Naive thymus-derived CD4-positive, alpha-beta T cell (primary cell): ENCODE measurements at regions not wholly inside any gene's neighbourhood (a gene's known extent, or its start where the extent isn't known, plus 50 kb on each side); places are given as distances from the start of the nearest gene placed in this dataset.

Experiments used
- ATAC-seq: fragments of 150-1000 bp; cut with Tn5 transposase; 2 replicates; pipeline ENCODE4 v1.10.0; 2021; ENCODE audit warnings: mild to moderate bottlenecking, moderate library complexity
- CTCF ChIA-PET: fragments of 350-600 bp; sonication (Branson Sonifier 250); formaldehyde crosslinking; loops from one replicate; lab custom pipeline; 2021; ENCODE audit warnings: antibody characterized with exemption; lab: Charles Lee
- POLR2A ChIA-PET: fragments of 350-600 bp; sonication (Branson Sonifier 250); formaldehyde crosslinking; loops from one replicate; lab custom pipeline; 2021; ENCODE audit warnings: antibody characterized with exemption, inconsistent platforms; lab: Charles Lee
- DNase-seq, 9 donors: peaks; one replicate each; pipeline versions ENCODE4 v3.0.0 to v3.0.0-alpha.2; 2020 to 2022; ENCODE audit warnings: mixed read lengths in 1 of 9
- H3K27ac ChIP-seq: one replicate; pipeline ENCODE4 v1.7.0; 2013; ENCODE audit warnings: mild to moderate bottlenecking, low read depth, low read length, moderate library complexity
- H3K27me3 ChIP-seq, 2 donors: one replicate each; pipeline ENCODE4 v1.7.0; 2013; ENCODE audit warnings: low read length in 2 of 2, mild to moderate bottlenecking in 2 of 2, moderate library complexity in 2 of 2; ENCODE audit not compliant: control insufficient read depth in 2 of 2, insufficient read depth in 2 of 2
- H3K36me3 ChIP-seq, 3 experiments: 1 replicate in 2 of 3; 2 replicates in 1 of 3; pipeline ENCODE4 v1.7.0; 2013; ENCODE audit warnings: low read length in 3 of 3, mild to moderate bottlenecking in 3 of 3, moderate library complexity in 1 of 3; ENCODE audit not compliant: insufficient read depth in 3 of 3, control insufficient read depth in 2 of 3
- H3K4me1 ChIP-seq, 2 donors: one replicate each; pipeline ENCODE4 v1.7.0; 2013; ENCODE audit warnings: low read length in 2 of 2, mild to moderate bottlenecking in 2 of 2, moderate library complexity in 1 of 2; ENCODE audit not compliant: control insufficient read depth in 2 of 2, insufficient read depth in 2 of 2
- H3K4me3 ChIP-seq: 2 replicates; pipeline ENCODE4 v1.7.0; 2013; ENCODE audit warnings: mild to moderate bottlenecking, low read length
- H3K9me3 ChIP-seq, 3 experiments: 1 replicate in 2 of 3; 2 replicates in 1 of 3; pipeline ENCODE4 v1.7.0; 2013; ENCODE audit warnings: low read length in 3 of 3; ENCODE audit not compliant: control insufficient read depth in 2 of 3
- H3K27ac Mint-ChIP-seq, 9 donors: one replicate each; pipeline ENCODE4 v1.8.0; 2020 to 2022; ENCODE audit warnings: mixed read lengths in 9 of 9, mild to moderate bottlenecking in 8 of 9, moderate library complexity in 5 of 9, inconsistent platforms in 2 of 9
- H3K27me3 Mint-ChIP-seq, 5 donors: one replicate each; pipeline ENCODE4 v1.8.0; 2021 to 2022; ENCODE audit warnings: mixed read lengths in 5 of 5, mild to moderate bottlenecking in 1 of 5
- H3K36me3 Mint-ChIP-seq, 5 donors: one replicate each; pipeline ENCODE4 v1.8.0; 2020 to 2022; ENCODE audit warnings: mixed read lengths in 5 of 5, mild to moderate bottlenecking in 3 of 5, inconsistent platforms in 1 of 5
- H3K4me1 Mint-ChIP-seq, 7 donors: one replicate each; pipeline ENCODE4 v1.8.0; 2020 to 2022; ENCODE audit warnings: mixed read lengths in 7 of 7, mild to moderate bottlenecking in 3 of 7, inconsistent platforms in 1 of 7
- H3K4me3 Mint-ChIP-seq, 10 donors: one replicate each; pipeline ENCODE4 v1.8.0; 2020 to 2022; ENCODE audit warnings: mild to moderate bottlenecking in 10 of 10, mixed read lengths in 10 of 10, moderate library complexity in 6 of 10, inconsistent platforms in 2 of 10
- H3K9me3 Mint-ChIP-seq, 11 donors: one replicate each; pipeline ENCODE4 v1.8.0; 2020 to 2022; ENCODE audit warnings: mixed read lengths in 11 of 11, mild to moderate bottlenecking in 4 of 11, inconsistent platforms in 1 of 11, moderate library complexity in 1 of 11
- intact Hi-C, 2 donors: fragments of 100-400 bp; cut with micrococcal nuclease; formaldehyde crosslinking; loops; one replicate each; pipeline ENCODE4 v1.15.1; 2023

GRCh38 chr2:122884889-122885288, 1129.4 kb downstream of the TSN start:
- DNase-seq: no peak
- Histone ChIP-seq H3K36me3 (no peaks in the 10 kb centered on the region), H3K4me1 (no peaks in the 10 kb centered on the region), H3K27ac (no peak overlapping the region), H3K27me3 (no peaks in the 10 kb centered on the region), H3K9me3 (no peaks in the 10 kb centered on the region), H3K4me3 (no peak overlapping the region)
- Mint-ChIP-seq H3K27ac (no peak overlapping the region), H3K4me3 (no peak overlapping the region), H3K27me3 (no peaks in the 10 kb centered on the region), H3K36me3 (no peaks in the 10 kb centered on the region), H3K4me1 (no peaks in the 10 kb centered on the region), H3K9me3 (peaks cover 0 to 6% (median under 1%) of the 10 kb centered on the region in 11 donors)
- ATAC-seq: no peak
- intact Hi-C loops: loop anchor here in 1 of 2 donors (1.0 kb wide), 1 partner anchor 28 kb away; no protein-coding TSS in a partner anchor
- POLR2A ChIA-PET: no interaction called here
- CTCF ChIA-PET: no interaction called here

GRCh38 chr2:122885436-122885835, 1130.0 kb downstream of the TSN start:
- ChIA-PET POLR2A (no interaction called here), CTCF (no interaction called here)
- Histone ChIP-seq H3K27ac (no peak overlapping the region), H3K36me3 (no peaks in the 10 kb centered on the region), H3K4me1 (no peaks in the 10 kb centered on the region), H3K9me3 (no peaks in the 10 kb centered on the region), H3K27me3 (no peaks in the 10 kb centered on the region), H3K4me3 (no peak overlapping the region)
- intact Hi-C loops: loop anchor here in 1 of 2 donors (1.0 kb wide), 1 partner anchor 28 kb away; no protein-coding TSS in a partner anchor
- H3K4me3 Mint-ChIP-seq: no peak overlapping the region
- DNase-seq (no peak), ATAC-seq (no peak)
- H3K36me3 Mint-ChIP-seq: no peaks in the 10 kb centered on the region
- no peak overlapping the region for H3K27ac Mint-ChIP-seq
- H3K4me1 Mint-ChIP-seq: no peaks in the 10 kb centered on the region
- peaks cover 0 to 6% (median 3%) of the 10 kb centered on the region in 11 donors for H3K9me3 Mint-ChIP-seq
- no peaks in the 10 kb centered on the region for H3K27me3 Mint-ChIP-seq

- no peak overlapping the region for H3K27ac ChIP-seq
- no peaks in the 10 kb centered on the region for H3K36me3 ChIP-seq
- no peaks in the 10 kb centered on the region for H3K27me3 ChIP-seq
- Mint-ChIP-seq H3K36me3 (no peaks in the 10 kb centered on the region), H3K4me1 (no peaks in the 10 kb centered on the region), H3K27ac (no peak overlapping the region), H3K27me3 (no peaks in the 10 kb centered on the region), H3K4me3 (no peak overlapping the region), H3K9me3 (peaks cover 0 to 8% (median 1%) of the 10 kb centered on the region in 11 donors)
- POLR2A ChIA-PET: no interaction called here
- no peak for ATAC-seq
- H3K4me3 ChIP-seq: no peak overlapping the region
- H3K4me1 ChIP-seq: no peaks in the 10 kb centered on the region
- no peaks in the 10 kb centered on the region for H3K9me3 ChIP-seq
- no peak for DNase-seq
- intact Hi-C loops: no loop called here
- CTCF ChIA-PET: no interaction called here
These were observed 1131.2 kb downstream of the TSN start for GRCh38 chr2:122886479-122887145.

- no peaks in the 10 kb centered on the region for H3K27me3 ChIP-seq
- H3K4me1 ChIP-seq: no peaks in the 10 kb centered on the region
- peaks cover 0 to 3% (median 0%) of the 10 kb centered on the region in 3 experiments for H3K9me3 ChIP-seq
- intact Hi-C loops: no loop called here
- ChIA-PET POLR2A (no interaction called here), CTCF (no interaction called here)
- H3K4me3 ChIP-seq: no peak overlapping the region
- Mint-ChIP-seq H3K9me3 (peaks cover 0 to 24% (median 5%) of the 10 kb centered on the region in 11 donors), H3K27ac (no peak overlapping the region), H3K27me3 (no peaks in the 10 kb centered on the region), H3K4me1 (no peaks in the 10 kb centered on the region), H3K36me3 (no peaks in the 10 kb centered on the region), H3K4me3 (no peak overlapping the region)
- H3K27ac ChIP-seq: no peak overlapping the region
- H3K36me3 ChIP-seq: no peaks in the 10 kb centered on the region
- no peak for DNase-seq
- ATAC-seq: no peak
These were observed 1125.5 kb upstream of the CNTNAP5 start for GRCh38 chr2:122899614-122900013.

- no peaks in the 10 kb centered on the region for H3K27me3 ChIP-seq
- no peaks in the 10 kb centered on the region for H3K36me3 Mint-ChIP-seq
- no peaks in the 10 kb centered on the region for H3K4me1 ChIP-seq
- no peak overlapping the region for H3K27ac ChIP-seq
- POLR2A ChIA-PET: no interaction called here
- ATAC-seq (no peak), DNase-seq (no peak)
- H3K4me1 Mint-ChIP-seq: no peaks in the 10 kb centered on the region
- H3K9me3 ChIP-seq: no peaks in the 10 kb centered on the region
- H3K4me3 Mint-ChIP-seq: no peak overlapping the region
- H3K27me3 Mint-ChIP-seq: no peaks in the 10 kb centered on the region
- no peak overlapping the region for H3K27ac Mint-ChIP-seq
- no peak overlapping the region for H3K4me3 ChIP-seq
- peaks cover 0 to 10% (median 2%) of the 10 kb centered on the region in 11 donors for H3K9me3 Mint-ChIP-seq
- CTCF ChIA-PET: no interaction called here
- no peaks in the 10 kb centered on the region for H3K36me3 ChIP-seq
- intact Hi-C loops: no loop called here
These were observed 1119.7 kb upstream of the CNTNAP5 start for GRCh38 chr2:122905431-122905830.

- intact Hi-C loops: no loop called here
- Mint-ChIP-seq H3K4me3 (no peak overlapping the region), H3K4me1 (no peaks in the 10 kb centered on the region), H3K27ac (no peak overlapping the region), H3K9me3 (peaks cover 0 to 11% (median 4%) of the 10 kb centered on the region in 11 donors), H3K36me3 (no peaks in the 10 kb centered on the region), H3K27me3 (no peaks in the 10 kb centered on the region)
- Histone ChIP-seq H3K4me3 (no peak overlapping the region), H3K36me3 (no peaks in the 10 kb centered on the region), H3K27me3 (no peaks in the 10 kb centered on the region), H3K27ac (no peak overlapping the region), H3K4me1 (no peaks in the 10 kb centered on the region), H3K9me3 (no peaks in the 10 kb centered on the region)
- ATAC-seq: no peak
- DNase-seq: no peak
- ChIA-PET POLR2A (no interaction called here), CTCF (no interaction called here)
These were observed 1116.9 kb upstream of the CNTNAP5 start for GRCh38 chr2:122908159-122908558.

GRCh38 chr2:122927197-122927596, 1097.9 kb upstream of the CNTNAP5 start:
- Mint-ChIP-seq H3K4me3 (no peak overlapping the region), H3K27ac (no peak overlapping the region), H3K4me1 (no peaks in the 10 kb centered on the region), H3K36me3 (peaks cover 0 to 3% (median 0%) of the 10 kb centered on the region in 5 donors), H3K9me3 (peaks cover 0 to 48% (median 15%) of the 10 kb centered on the region in 11 donors), H3K27me3 (no peaks in the 10 kb centered on the region)
- no peak for ATAC-seq
- intact Hi-C loops: no loop called here
- no peaks in the 10 kb centered on the region for H3K36me3 ChIP-seq
- H3K27me3 ChIP-seq: no peaks in the 10 kb centered on the region
- H3K4me1 ChIP-seq: no peaks in the 10 kb centered on the region
- POLR2A ChIA-PET: no interaction called here
- H3K9me3 ChIP-seq: peaks cover 0 to 21% (median 0%) of the 10 kb centered on the region in 3 experiments
- H3K4me3 ChIP-seq: no peak overlapping the region
- CTCF ChIA-PET: no interaction called here
- no peak for DNase-seq
- H3K27ac ChIP-seq: no peak overlapping the region
